ENCODE measurements at regions not wholly inside any gene's neighbourhood (a gene's known extent, or its start where the extent isn't known, plus 50 kb on each side); places are given as distances from the start of the nearest gene placed in this dataset.
"Not testable (repeated sequence)": the region's sequence is repeated elsewhere in the genome, so short reads cannot be mapped to it uniquely, and the experiment has no call there.

DNA sequence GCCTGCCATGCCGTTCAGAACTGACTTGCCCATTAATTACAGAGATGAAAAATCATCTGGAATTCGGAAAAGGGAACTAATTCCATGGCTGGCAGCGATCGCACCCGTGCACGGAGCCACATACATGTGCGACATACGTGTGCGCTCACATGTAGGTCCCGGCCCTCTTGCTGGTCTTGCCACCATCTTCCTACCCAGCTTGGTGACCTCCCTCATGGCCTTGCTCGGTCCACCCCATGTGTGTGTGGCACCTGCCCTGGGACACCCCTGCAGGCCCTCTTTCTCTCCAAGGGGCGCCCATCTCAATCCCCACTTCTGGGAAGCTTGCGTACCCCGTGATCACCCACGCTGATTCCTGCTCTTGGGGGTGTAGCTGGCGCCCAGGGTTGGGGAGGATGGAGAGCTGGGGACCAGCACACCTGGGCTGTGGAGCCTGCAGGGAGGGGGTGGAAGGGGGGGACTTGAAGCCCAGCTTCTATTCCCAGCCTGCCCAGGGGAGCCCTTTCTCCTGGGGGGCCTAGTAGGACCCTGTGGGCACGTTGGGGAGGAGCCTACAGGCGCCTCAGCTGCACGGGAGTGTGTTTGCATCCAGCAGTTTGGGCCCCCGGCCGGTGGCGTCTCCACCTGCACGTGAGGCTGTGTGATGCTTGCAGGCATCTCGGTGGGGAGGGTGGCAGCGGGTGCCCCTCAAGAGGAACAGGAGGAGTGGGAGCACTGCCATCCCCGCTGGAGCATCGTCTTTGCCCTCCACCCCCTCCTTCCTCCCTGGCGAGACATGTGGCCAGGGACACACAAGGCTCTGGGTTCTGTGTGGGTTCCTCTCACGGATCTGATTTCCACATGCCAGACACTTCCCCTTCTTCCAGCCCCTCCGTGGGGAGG, 112.6 kb downstream of the CRLF3 start:
- not testable (repeated sequence) for DNase-seq

DNA sequence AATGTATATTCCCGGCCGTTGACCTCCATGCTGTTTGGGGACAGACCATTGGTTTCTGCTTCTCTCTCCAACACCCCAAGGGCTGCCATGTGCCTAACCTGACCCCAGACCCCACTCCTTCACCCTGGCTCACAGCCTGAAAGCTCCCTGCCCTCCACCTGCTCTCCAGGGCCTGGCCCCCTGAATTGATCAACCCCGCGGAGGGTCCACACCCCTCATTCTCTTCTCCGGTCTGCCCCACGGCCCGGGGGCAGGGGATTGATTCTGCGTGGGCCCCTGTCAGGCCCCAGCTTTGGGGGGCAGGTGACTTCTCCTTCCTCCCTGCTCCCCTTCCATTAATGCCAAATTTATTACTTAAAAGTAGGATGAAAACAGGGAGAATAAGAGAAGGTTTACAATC, 113.3 kb downstream of the CRLF3 start:
- not testable (repeated sequence) for DNase-seq

- DNase-seq: not testable (repeated sequence)
Measured at GRCh38 chr17:30710276-30711088, 114.0 kb downstream of the CRLF3 start.

- DNase-seq: not testable (repeated sequence)
Measured at GRCh38 chr17:30709561-30710275, 114.8 kb downstream of the CRLF3 start.

- DNase-seq: not testable (repeated sequence)
Measured at GRCh38 chr17:30709096-30709495, 115.4 kb downstream of the CRLF3 start.

DNA sequence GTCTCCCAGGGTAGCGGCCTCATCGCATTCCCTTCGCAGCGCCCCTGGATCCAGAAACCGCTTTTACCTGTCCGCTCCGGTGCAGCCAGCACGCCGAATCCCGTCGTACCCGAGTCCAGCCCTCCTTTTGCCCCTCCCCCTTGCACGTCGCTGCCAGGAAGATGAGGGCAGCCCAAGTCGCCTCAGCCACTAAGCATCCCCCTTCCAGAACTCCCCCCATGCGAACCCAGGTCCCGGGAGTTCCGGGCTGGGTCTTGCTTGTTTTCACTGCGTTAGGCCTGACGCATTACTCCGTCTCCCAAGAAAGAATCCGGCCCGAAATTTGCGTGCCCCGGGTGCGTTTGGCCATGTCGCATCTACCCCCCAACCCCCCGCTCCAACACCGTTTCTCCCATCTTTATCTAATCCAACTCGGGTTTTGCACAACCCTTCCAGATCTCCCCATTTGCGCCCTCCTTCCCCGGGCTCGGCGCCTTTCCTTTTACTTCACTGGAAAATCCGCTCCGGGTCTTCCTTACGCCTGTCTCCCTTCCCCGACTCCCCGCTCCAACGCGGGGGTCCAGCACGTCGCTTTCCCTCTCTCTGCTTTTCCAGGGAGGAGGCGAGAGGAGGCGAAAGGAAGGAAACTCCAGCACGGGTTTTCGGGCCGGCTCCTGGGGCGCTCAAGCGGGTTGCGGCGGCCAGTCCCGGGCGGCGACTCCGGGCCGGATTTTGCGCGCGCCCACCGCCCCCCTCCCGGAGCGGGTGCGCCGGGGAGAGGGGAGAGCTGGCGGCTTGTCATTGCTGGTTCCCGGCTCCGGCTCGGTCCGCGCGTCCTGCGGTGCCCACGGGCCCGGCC, 116.0 kb downstream of the CRLF3 start:
- peak; percentile 96 for DNase-seq

- DNase-seq: peak; percentile 79
Measured at GRCh38 chr17:30707724-30708240, 116.7 kb downstream of the CRLF3 start.

GRCh38 chr17:30706461-30707335, 117.8 kb downstream of the CRLF3 start:
- DNase-seq: not testable (repeated sequence)

GRCh38 chr17:30706004-30706403, 118.5 kb downstream of the CRLF3 start:
- DNase-seq: not testable (repeated sequence)

- DNase-seq: no peak
Measured at GRCh38 chr17:30701498-30701989, 122.9 kb downstream of the CRLF3 start.

- DNase-seq: not testable (repeated sequence)
Measured at GRCh38 chr17:30700833-30701232, 123.7 kb downstream of the CRLF3 start.

DNA sequence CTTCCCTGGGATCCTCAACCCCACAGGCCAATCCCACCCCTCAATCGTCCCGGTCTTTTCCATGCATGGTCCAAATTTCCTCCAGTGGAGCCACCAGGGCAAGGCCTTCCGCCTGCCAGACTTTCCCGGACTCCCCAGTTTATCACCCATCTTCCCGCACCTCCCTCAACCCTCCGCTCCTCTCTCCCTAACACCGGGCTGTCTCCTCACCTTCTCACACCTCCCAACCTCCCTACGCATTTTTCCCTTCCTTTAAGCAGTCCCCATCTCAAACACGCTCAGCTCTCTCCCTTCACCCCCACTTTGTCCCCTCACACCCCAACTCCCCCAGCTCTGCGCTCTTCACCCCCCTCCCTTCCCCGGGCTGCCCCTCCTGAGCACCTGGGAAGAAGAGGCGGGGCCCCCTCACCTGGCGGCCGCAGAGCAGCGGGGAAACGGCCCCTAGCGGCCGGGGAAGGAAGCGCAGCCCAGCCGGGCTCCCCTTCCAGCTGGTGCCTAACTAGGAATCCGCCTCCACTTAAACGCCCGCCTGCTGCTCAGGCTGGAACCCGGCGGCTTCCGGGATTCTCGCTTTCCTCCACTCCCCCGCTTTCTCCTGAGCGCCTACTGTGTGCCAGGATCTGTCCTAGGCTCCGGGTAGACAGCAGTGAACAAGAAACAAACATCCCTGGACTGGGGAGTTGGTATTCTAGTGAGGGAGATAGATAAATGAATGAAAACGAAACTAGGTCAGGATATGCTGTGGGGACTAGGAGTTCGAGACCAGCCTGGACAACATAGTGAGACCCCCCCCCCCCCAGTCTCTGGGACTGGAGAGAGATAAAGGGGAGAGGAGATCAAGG, 126.7 kb downstream of the CRLF3 start:
- peak; percentile 74 for DNase-seq

DNA sequence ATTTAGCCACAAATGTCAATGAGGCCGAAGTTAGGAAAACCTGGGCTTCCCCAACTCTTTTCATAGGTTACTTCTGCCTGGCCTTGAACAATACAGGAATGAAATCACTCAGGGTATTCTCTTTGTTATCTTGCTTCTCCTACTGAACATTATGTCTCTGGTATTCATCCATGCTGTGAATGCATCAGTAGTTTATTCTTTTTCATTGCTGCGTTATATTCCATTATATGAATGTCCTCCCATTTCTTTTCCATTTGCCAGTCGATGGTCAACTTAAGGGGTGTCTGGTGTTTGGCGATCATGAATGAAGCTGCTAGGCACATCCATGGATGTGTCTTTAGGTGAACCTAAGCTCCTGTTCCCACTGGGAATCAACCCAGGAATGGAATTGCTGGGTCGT, 128.3 kb downstream of the CRLF3 start:
- no peak for DNase-seq

DNA sequence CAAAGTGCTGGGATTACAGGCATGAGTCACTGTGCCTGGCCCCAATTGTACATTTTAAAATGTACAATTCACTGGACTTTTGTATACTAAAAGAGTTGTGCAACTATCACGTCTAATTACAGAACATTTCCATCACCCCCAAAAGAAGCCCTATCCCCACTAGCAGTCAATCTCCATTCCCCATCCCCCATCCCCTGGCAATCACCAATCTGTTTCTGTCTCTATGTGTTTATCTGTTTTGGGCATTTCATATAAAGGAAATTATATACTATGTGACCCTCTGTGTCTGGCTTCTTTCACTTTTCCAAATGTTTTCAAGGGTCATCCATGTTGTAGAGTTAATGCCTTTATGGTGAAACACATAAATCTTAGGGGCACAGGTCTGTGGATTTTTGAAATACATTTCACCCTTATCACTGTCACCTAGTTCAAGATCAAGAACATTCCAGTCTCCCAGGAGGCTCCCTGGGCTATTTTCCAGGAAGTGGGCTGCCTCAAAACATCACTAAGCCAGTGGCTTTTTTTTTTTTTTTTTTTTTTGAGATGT, 129.2 kb downstream of the CRLF3 start:
- not testable (repeated sequence) for DNase-seq

DNA sequence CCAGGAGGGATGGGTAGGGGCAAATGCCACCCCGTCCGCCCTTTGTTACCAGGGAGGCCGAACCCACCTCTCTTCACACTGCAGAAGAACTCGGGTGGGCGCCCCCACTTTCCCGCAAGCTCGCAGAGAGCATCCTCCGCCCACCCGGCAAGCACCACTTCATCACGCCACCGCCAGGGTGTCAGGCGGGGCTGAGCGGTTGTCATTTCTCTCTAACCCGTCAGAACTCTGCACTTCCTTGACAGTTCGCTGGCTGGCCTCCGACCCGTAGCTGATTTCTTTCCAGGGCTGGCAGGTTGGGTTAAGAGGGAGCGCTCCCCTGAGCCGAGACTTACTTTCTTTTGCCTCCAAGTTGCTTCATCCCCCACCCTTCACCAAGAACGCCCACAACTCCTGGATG, 130.7 kb downstream of the CRLF3 start:
- DNase-seq: peak; percentile 21

DNA sequence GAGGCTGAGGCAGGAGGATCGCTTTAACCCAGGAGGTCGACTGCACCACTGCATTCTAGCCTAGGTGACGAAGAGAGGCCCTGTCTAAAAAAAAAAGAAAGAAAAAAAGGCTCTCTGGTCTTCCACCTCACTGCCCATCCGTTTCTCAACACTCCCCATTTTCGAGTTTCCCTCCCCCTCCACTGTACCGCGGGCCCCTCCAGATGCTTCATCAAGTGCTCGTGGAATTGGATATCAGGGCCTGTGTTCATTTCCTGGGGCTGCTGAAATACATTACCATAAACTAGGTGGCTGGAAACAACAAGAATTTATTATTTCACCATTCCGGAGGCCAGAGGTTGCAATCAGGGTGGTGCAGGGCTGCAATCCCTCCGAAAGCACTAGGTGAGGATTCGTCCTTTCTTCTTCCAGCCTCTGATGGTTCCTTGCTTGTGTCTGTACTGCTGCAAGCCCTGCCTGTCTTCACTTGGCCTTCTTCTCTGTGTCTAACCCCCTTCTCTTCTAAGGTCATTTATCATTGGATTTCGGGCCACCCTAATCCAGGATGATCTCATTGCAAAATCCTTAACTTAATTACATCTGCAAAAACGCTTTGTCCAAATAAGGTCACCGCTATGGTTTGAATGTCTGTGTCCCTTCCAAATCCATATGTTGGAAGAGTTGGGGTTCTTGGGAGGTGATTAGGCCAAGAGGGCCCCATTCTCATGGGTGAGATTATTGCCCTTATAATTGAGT, 135.1 kb downstream of the CRLF3 start:
- DNase-seq: not testable (repeated sequence)

- DNase-seq: not testable (repeated sequence)
Measured at GRCh38 chr17:30686538-30687479, 137.7 kb downstream of the CRLF3 start.

Measured in NCI-H1436 (cell line).